ENCODE measurements at regions not wholly inside any gene's neighbourhood (a gene's known extent, or its start where the extent isn't known, plus 50 kb on each side); places are given as distances from the start of the nearest gene placed in this dataset.

DNA sequence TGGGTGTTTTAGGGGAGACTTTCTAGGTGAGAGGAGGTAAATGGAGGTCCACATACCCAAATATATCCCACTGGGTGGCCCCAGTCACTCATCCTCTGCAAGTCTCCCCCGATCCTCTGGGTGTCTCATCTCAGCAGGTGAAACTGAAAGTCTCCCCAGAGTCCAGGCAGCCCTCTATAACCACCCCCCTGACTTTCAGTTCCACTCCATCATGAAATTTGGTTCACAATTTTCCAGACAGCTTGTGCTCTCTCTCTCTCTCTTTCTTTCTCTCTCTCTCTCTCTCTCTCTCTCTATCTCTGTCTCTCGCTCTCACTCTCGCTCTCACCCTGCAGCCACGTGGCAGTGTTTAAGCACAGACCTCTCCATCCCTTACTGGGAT lies 56.7 kb upstream of the ELN start:
- TF ChIP-seq, protein P1, sequence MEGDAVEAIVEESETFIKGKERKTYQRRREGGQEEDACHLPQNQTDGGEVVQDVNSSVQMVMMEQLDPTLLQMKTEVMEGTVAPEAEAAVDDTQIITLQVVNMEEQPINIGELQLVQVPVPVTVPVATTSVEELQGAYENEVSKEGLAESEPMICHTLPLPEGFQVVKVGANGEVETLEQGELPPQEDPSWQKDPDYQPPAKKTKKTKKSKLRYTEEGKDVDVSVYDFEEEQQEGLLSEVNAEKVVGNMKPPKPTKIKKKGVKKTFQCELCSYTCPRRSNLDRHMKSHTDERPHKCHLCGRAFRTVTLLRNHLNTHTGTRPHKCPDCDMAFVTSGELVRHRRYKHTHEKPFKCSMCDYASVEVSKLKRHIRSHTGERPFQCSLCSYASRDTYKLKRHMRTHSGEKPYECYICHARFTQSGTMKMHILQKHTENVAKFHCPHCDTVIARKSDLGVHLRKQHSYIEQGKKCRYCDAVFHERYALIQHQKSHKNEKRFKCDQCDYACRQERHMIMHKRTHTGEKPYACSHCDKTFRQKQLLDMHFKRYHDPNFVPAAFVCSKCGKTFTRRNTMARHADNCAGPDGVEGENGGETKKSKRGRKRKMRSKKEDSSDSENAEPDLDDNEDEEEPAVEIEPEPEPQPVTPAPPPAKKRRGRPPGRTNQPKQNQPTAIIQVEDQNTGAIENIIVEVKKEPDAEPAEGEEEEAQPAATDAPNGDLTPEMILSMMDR (IDR thresholded peaks at IDR 0.05) = no peak
- TF ChIP-seq POLR2A (IDR thresholded peaks at IDR 0.05) = no peak

All from tibial nerve (tissue), 3 donors.